MG63 (cell line): ENCODE measurements at regions not wholly inside any gene's neighbourhood (a gene's known extent, or its start where the extent isn't known, plus 50 kb on each side); places are given as distances from the start of the nearest gene placed in this dataset.
A peak's percentile ranks its signal among the peaks of the same experiment; 100 is the strongest.

ENCODE experiments used
- DNase-seq: peaks from one replicate; pipeline ENCODE4 v3.0.0-alpha.2; 2020
- H3K27me3 ChIP-seq: fragments of 250-450 bp; sonication (Bioruptor Pico); 2 replicates; pipeline ENCODE4 v1.5.1; 2020; ENCODE audit warnings: mild to moderate bottlenecking, moderate library complexity
- H3K36me3 ChIP-seq: fragments of 250-450 bp; sonication (Bioruptor Pico); 2 replicates; pipeline ENCODE4 v1.5.1; 2020; ENCODE audit warnings: mild to moderate bottlenecking, moderate library complexity
- H3K4me3 ChIP-seq: fragments of 250-450 bp; sonication (Bioruptor Pico); 2 replicates; pipeline ENCODE4 v1.5.1; 2020; ENCODE audit warnings: mild to moderate bottlenecking, moderate library complexity
- H3K9me3 ChIP-seq: fragments of 250-450 bp; sonication (Bioruptor Pico); 2 replicates; pipeline ENCODE4 v1.5.1; 2020; ENCODE audit warnings: mild to moderate bottlenecking, moderate library complexity

DNA sequence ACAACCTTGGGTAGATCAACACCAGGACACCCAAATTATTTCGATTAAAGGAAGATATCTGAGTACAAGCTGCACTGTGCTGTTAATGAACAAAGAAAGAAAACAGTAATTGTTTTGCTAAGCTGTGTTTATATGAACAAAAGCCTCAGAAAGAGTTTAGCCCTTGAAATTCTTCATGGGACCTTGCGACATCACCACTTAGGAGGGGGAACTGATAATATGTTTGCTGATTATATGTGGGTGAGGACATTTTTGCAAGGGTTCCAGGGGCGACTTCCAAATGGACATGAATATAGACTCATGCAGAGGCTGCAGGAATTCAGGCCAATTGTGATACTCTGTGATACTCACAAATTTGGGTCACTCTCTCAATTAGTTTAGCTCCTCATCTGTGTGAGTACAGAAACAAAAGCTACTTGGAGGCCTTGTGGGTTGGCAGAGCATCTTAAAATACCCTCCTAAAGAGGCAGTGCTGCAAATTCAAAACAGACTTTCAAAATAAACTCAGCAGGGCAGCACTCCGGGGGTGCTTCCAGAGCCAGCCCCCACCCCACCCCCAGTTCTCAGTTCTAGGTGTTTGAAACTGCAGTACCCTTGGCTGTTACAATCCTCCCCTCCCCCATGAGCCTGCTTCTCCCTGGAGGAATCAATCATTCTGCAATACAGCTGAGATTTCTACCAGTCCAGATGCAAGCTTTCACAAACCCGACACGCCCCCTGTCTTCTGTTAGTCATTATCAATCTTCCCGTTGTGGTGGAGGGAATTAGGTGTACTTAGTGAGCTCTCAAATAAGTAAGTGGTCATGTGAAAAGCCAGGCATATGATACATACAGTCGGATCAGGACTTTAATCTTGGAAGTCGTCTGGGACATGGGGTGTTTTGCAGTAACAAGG lies 97.0 kb upstream of the MBNL2 start:
- Histone ChIP-seq H3K27me3 (no peaks in the 10 kb centered on the region), H3K9me3 (no peaks in the 10 kb centered on the region), H3K4me3 (no peak overlapping the region), H3K36me3 (no peaks in the 10 kb centered on the region)
- DNase-seq = peak; percentile 65

- Histone ChIP-seq H3K27me3 (no peaks in the 10 kb centered on the region), H3K9me3 (no peaks in the 10 kb centered on the region), H3K4me3 (no peak overlapping the region), H3K36me3 (no peaks in the 10 kb centered on the region)
- peak; percentile 52 for DNase-seq
These were observed 96.1 kb upstream of the MBNL2 start for GRCh38 chr13:97125810-97126738.

DNA sequence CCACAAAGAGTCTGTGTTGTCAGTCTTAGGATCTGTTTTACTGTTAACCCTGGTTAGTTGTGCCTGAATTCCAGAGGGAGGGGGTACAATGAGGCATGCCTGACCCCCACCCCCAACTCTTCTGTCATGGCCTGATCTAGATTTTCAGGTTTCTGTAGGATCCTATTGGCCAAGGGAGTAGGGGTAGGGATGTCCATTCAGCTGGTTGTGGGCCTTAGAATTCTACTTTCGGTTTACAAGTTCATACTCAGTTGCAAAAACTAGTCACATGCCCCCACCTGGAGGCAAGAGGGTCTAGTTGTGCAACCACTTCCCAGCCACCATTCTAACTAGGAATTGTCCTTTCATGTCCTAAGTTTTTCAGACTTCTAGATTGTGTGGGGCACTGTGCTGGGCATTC lies 94.3 kb upstream of the MBNL2 start:
- H3K36me3 ChIP-seq = no peaks in the 10 kb centered on the region
- H3K9me3 ChIP-seq = no peaks in the 10 kb centered on the region
- H3K4me3 ChIP-seq = no peak overlapping the region
- no peaks in the 10 kb centered on the region for H3K27me3 ChIP-seq
- DNase-seq = no peak

- H3K4me3 ChIP-seq = no peak overlapping the region
- H3K9me3 ChIP-seq = no peaks in the 10 kb centered on the region
- no peaks in the 10 kb centered on the region for H3K27me3 ChIP-seq
- no peaks in the 10 kb centered on the region for H3K36me3 ChIP-seq
- DNase-seq = no peak
These were observed 91.9 kb upstream of the MBNL2 start for GRCh38 chr13:97130190-97130589.

GRCh38 chr13:97131447-97131846 lies 90.7 kb upstream of the MBNL2 start:
- Histone ChIP-seq H3K4me3 (no peak overlapping the region), H3K9me3 (no peaks in the 10 kb centered on the region), H3K27me3 (no peaks in the 10 kb centered on the region), H3K36me3 (no peaks in the 10 kb centered on the region)
- no peak for DNase-seq

DNA sequence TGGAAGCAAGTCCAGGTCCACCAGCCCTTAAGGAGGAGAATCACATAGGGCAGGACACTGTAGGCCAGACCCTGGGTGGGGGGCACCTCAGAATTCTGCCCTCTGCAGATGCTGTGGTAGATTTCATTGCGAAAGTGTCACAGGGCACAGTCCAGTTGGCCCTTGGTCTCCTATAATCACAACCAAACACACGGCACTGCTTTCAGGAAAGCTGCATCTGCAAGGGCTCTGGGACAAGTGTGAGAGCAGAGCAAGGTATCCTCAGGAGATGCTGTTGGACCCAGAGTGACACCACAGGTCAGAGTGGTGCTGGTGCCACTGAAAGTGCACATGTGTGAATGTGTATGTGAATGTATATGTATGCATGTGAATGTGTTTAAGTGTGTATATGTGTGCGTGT lies 88.6 kb upstream of the MBNL2 start:
- H3K9me3 ChIP-seq = no peaks in the 10 kb centered on the region
- H3K4me3 ChIP-seq = no peak overlapping the region
- DNase-seq = no peak
- H3K27me3 ChIP-seq = no peaks in the 10 kb centered on the region
- no peaks in the 10 kb centered on the region for H3K36me3 ChIP-seq

- no peaks in the 10 kb centered on the region for H3K27me3 ChIP-seq
- no peak for DNase-seq
- H3K9me3 ChIP-seq = no peaks in the 10 kb centered on the region
- H3K4me3 ChIP-seq = no peak overlapping the region
- H3K36me3 ChIP-seq = no peaks in the 10 kb centered on the region
These were observed 88.2 kb upstream of the MBNL2 start for GRCh38 chr13:97133955-97134354.

DNA sequence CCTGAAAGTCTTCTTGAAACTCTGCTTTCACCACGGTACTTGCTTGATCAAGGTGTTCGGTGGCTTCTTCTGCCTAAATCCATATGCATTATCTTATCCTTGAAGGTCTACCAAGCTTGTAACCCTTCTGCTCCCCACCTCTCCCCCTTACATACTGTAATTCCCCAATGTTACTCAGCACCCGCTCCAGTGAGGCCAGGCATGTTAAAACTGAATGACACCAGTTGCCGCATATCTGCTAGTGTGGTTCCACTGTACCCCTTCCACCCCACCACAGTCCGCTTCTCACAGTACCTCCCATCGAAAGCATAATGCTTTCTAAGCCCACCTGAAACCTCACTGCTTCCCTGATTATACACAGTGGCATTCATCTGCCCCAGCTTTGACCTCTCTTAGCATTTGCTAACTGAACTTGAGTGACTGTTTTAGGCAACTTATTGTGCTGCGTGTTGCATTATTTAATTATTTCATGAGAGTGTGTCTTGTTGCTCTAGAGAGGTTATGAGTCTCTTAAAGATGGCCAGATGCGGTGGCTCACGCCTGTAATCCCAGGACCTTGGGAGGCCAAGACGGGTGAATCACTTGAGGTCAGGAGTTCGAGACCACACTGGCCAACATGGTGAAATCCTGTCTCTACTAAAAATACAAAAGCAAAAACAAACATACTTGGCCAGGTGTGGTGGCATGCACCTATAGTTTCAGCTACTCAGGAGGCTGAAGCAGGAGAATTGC lies 87.6 kb upstream of the MBNL2 start:
- DNase-seq = no peak
- Histone ChIP-seq H3K9me3 (no peaks in the 10 kb centered on the region), H3K27me3 (no peaks in the 10 kb centered on the region), H3K36me3 (no peaks in the 10 kb centered on the region), H3K4me3 (no peak overlapping the region)

DNA sequence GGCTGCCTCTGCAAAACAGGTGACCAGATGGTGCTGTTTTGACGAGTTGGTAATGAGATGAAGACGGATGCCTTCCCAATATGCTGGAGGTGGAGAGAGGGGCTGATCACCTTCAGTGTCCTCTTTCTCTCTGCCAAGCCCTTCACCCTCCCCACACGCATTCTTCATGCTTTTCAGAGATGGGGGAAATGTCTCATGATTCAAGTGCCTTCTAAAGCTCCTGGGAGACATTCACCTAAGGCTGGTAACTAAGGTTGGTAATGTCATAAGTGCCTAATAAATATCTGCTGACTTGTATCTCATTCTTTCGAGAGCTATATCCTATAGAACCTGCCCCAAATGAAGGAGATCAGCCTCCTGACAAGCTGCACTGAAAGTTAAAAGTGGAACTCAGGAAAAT lies 86.2 kb upstream of the MBNL2 start:
- H3K4me3 ChIP-seq = no peak overlapping the region
- no peaks in the 10 kb centered on the region for H3K27me3 ChIP-seq
- DNase-seq = no peak
- H3K36me3 ChIP-seq = no peaks in the 10 kb centered on the region
- no peaks in the 10 kb centered on the region for H3K9me3 ChIP-seq

DNA sequence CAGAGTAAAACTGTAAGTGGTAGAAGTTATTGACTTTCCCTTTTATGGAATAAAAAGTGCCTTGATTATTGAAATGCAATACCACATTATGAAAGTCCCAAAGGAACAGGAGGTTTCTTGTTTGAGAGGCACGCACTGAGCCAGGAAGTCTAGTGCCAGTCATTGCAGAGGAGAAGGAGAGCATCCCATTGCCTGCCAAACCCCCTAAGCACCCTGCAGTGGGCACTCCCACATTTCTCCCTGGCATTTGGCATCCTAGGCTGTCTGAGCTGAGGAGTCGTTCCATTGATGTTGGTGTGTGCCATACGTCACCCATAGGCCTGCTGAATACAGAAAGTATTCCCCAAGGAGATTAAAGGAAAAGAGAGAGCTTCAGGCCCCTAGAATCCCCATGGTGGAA lies 85.7 kb upstream of the MBNL2 start:
- H3K27me3 ChIP-seq = no peaks in the 10 kb centered on the region
- no peaks in the 10 kb centered on the region for H3K36me3 ChIP-seq
- no peaks in the 10 kb centered on the region for H3K9me3 ChIP-seq
- DNase-seq = peak; percentile 62
- H3K4me3 ChIP-seq = no peak overlapping the region

DNA sequence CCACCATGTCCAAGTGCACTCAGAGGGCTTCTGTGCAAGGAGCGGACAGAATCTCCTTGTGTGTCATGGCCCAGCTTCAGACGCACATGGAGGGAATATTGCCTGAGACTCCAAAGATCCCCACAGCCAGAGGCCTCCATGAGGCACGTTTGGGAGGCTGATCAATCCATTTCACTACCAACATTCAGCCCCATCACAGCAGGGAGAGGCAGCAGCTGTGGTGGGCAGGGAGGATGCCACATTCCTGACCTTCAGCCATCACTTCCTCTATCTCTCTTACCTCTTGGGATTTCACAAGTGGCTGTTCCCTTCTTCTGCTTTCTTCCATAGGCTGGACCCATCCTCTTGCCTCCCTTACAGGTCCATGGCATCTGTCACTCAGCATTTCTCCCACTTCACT lies 82.4 kb upstream of the MBNL2 start:
- Histone ChIP-seq H3K36me3 (no peaks in the 10 kb centered on the region), H3K27me3 (no peaks in the 10 kb centered on the region), H3K4me3 (no peak overlapping the region), H3K9me3 (no peaks in the 10 kb centered on the region)
- DNase-seq = no peak

- Histone ChIP-seq H3K36me3 (no peaks in the 10 kb centered on the region), H3K4me3 (no peak overlapping the region), H3K9me3 (no peaks in the 10 kb centered on the region), H3K27me3 (no peaks in the 10 kb centered on the region)
- DNase-seq = no peak
These were observed 82.0 kb upstream of the MBNL2 start for GRCh38 chr13:97140131-97140530.

- no peak for DNase-seq
- Histone ChIP-seq H3K4me3 (no peak overlapping the region), H3K36me3 (no peaks in the 10 kb centered on the region), H3K27me3 (no peaks in the 10 kb centered on the region), H3K9me3 (no peaks in the 10 kb centered on the region)
These were observed 81.5 kb upstream of the MBNL2 start for GRCh38 chr13:97140611-97141010.

DNA sequence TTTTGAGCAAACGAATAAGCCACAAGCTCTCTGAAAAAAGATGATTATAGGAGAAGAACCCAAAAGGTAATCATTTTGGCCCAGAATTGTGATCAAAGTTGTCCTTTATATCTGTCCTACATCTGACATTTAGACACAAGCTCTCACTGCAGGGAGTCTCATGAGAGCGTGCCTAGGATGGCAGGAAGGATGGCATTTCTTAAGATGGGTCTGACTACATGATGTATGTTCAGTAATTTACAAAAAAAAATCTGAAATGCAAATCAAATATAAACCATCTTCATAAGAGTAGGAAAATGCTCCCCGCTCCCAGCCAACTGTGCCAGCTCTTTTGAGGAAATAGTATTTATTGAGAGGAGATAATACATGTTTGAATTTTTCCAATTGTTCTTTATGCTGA lies 81.0 kb upstream of the MBNL2 start:
- no peak overlapping the region for H3K4me3 ChIP-seq
- no peaks in the 10 kb centered on the region for H3K27me3 ChIP-seq
- no peaks in the 10 kb centered on the region for H3K36me3 ChIP-seq
- DNase-seq = no peak
- H3K9me3 ChIP-seq = no peaks in the 10 kb centered on the region

GRCh38 chr13:97141564-97142005 lies 80.5 kb upstream of the MBNL2 start:
- Histone ChIP-seq H3K9me3 (no peaks in the 10 kb centered on the region), H3K4me3 (no peak overlapping the region), H3K27me3 (no peaks in the 10 kb centered on the region), H3K36me3 (no peaks in the 10 kb centered on the region)
- peak; percentile 75 for DNase-seq

DNA sequence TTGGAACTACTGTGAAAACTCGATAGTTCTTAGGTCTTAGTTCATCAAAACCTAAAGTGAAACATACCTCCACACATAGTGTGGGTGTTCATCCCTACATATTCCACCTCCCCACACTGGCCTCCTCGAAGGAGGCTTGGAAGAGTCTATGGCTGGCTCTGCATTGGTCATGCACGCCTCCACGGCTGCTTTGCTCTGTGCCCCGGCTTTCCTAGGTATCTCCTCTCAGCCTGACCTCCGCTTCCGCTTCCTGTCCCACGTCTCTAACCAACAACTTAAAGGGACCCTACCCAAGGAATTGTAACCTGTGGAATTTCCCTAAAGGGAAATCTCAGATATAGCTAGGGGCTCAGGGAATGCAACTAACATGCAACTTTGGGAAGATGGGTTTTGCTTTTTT lies 79.7 kb upstream of the MBNL2 start:
- H3K27me3 ChIP-seq = no peaks in the 10 kb centered on the region
- no peak for DNase-seq
- no peaks in the 10 kb centered on the region for H3K36me3 ChIP-seq
- no peak overlapping the region for H3K4me3 ChIP-seq
- H3K9me3 ChIP-seq = no peaks in the 10 kb centered on the region

GRCh38 chr13:97145057-97145456 lies 77.1 kb upstream of the MBNL2 start:
- DNase-seq = no peak
- Histone ChIP-seq H3K9me3 (no peaks in the 10 kb centered on the region), H3K4me3 (no peak overlapping the region), H3K36me3 (no peaks in the 10 kb centered on the region), H3K27me3 (no peaks in the 10 kb centered on the region)
